Smooth muscle cell (in vitro differentiated cells): ENCODE measurements at regions not wholly inside any gene's neighbourhood (a gene's known extent, or its start where the extent isn't known, plus 50 kb on each side); places are given as distances from the start of the nearest gene placed in this dataset.
"Not testable (repeated sequence)": the region's sequence is repeated elsewhere in the genome, so short reads cannot be mapped to it uniquely, and the experiment has no call there.

Source experiments
- DNase-seq: peaks from one replicate; lab custom pipeline; 2025; ENCODE audit not compliant: unreplicated experiment; lab: John Stamatoyannopoulos, UW
- H2AFZ ChIP-seq: fragments of 200-600 bp; sonication (generic); 2 replicates; pipeline ENCODE4 v1.6.0; 2016; ENCODE audit warnings: antibody characterized with exemption, low read depth, mild to moderate bottlenecking
- H3F3A ChIP-seq: fragments of 200-600 bp; sonication (generic); 2 replicates; pipeline ENCODE4 v1.6.0; 2017; ENCODE audit warnings: antibody characterized with exemption, low read depth
- H3K27ac ChIP-seq: fragments of 200-600 bp; sonication (generic); 2 replicates; pipeline ENCODE4 v1.5.1; 2016; ENCODE audit warnings: low read depth, mild to moderate bottlenecking
- H3K27me3 ChIP-seq: fragments of 200-600 bp; sonication (generic); 2 replicates; pipeline ENCODE4 v1.6.1; 2016; ENCODE audit warnings: low read depth, mild to moderate bottlenecking
- H3K36me3 ChIP-seq: fragments of 200-600 bp; sonication (generic); 2 replicates; pipeline ENCODE4 v1.5.1; 2016; ENCODE audit warnings: low read depth
- H3K4me1 ChIP-seq: fragments of 200-600 bp; sonication (generic); 2 replicates; pipeline ENCODE4 v1.5.1; 2016; ENCODE audit warnings: low read depth
- H3K4me2 ChIP-seq: fragments of 200-600 bp; sonication (generic); 2 replicates; pipeline ENCODE4 v1.6.0; 2016; ENCODE audit warnings: mild to moderate bottlenecking
- H3K4me3 ChIP-seq: fragments of 200-600 bp; sonication (generic); 2 replicates; pipeline ENCODE4 v1.5.1; 2016; ENCODE audit warnings: mild to moderate bottlenecking
- H3K79me2 ChIP-seq: fragments of 200-600 bp; sonication (generic); 2 replicates; pipeline ENCODE4 v1.6.0; 2016; ENCODE audit warnings: low read depth, mild to moderate bottlenecking
- H3K9ac ChIP-seq: fragments of 200-600 bp; sonication (generic); 2 replicates; pipeline ENCODE4 v1.6.0; 2016; ENCODE audit warnings: low read depth
- H3K9me3 ChIP-seq: fragments of 200-600 bp; sonication (generic); replicated peaks from 2 replicates; pipeline ENCODE4 v1.5.1; 2016; ENCODE audit warnings: low read depth
- H4K20me1 ChIP-seq: fragments of 200-600 bp; sonication (generic); 2 replicates; pipeline ENCODE4 v1.6.0; 2016; ENCODE audit warnings: low read depth
- CTCF ChIP-seq: fragments of 200-600 bp; sonication (generic); IDR thresholded peaks from 2 replicates; pipeline ENCODE4 v1.5.1; 2017; ENCODE audit warnings: borderline replicate concordance, mild to moderate bottlenecking, antibody characterized with exemption; ENCODE audit not compliant: insufficient read depth, poor library complexity, severe bottlenecking
- WGBS: methylation state at CpG from one replicate; pipeline ENCODE4 v1.1.7; 2016; ENCODE audit warnings: low lambda C conversion rate; 5-methylcytosine and 5-hydroxymethylcytosine counted together

GRCh38 chr6:14417377-14417776 lies 299.8 kb downstream of the CD83 start:
- TF ChIP-seq CTCF = no peak
- Histone ChIP-seq H3K9me3 (no peaks in the 10 kb centered on the region), H3K27me3 (no peaks in the 10 kb centered on the region), H3F3A (no peaks in the 10 kb centered on the region), H3K4me2 (no peak overlapping the region), H3K9ac (no peak overlapping the region), H4K20me1 (no peaks in the 10 kb centered on the region), H3K27ac (no peak overlapping the region), H3K79me2 (no peaks in the 10 kb centered on the region), H2AFZ (no peak overlapping the region), H3K4me3 (no peak overlapping the region), H3K36me3 (no peaks in the 10 kb centered on the region), H3K4me1 (no peaks in the 10 kb centered on the region)
- WGBS = 65% methylated on average over 2 of the region's 2 CpGs
- DNase-seq = no peak

DNA sequence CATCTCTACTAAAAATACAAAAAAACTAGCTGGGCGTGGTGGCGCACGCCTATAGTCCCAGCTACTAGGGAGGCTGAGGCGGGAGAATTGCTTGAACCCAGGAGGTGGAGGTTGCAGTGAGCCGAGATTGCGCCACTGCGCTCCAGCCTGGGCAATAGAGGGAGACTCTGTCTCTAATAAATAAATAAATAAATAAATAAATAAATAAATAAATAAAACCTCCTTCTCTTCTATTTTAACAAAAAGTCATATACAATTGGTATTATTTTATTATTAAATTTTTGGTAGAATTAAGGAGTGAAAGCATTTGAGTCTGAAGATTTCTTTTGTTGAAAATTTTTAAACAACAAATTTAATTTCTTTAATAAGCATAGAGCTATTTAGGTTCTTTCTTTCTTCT lies 301.7 kb downstream of the CD83 start:
- H3K9me3 ChIP-seq, H3K36me3 ChIP-seq, H3K9ac ChIP-seq, H3K27me3 ChIP-seq, H2AFZ ChIP-seq, H3K4me1 ChIP-seq, H3F3A ChIP-seq, H3K27ac ChIP-seq, H3K4me3 ChIP-seq, H3K79me2 ChIP-seq, H4K20me1 ChIP-seq, H3K4me2 ChIP-seq, DNase-seq: not testable (repeated sequence)
- 96% methylated on average over 7 of the region's 7 CpGs for WGBS

GRCh38 chr6:14422061-14422460 lies 304.5 kb downstream of the CD83 start:
- Histone ChIP-seq H3K9ac (no peak overlapping the region), H3K4me3 (no peak overlapping the region), H3K79me2 (no peaks in the 10 kb centered on the region), H3K9me3 (no peaks in the 10 kb centered on the region), H4K20me1 (no peaks in the 10 kb centered on the region), H3F3A (no peaks in the 10 kb centered on the region), H3K36me3 (no peaks in the 10 kb centered on the region), H3K27ac (no peak overlapping the region), H3K4me2 (no peak overlapping the region), H3K4me1 (no peaks in the 10 kb centered on the region), H3K27me3 (no peaks in the 10 kb centered on the region), H2AFZ (no peak overlapping the region)
- no peak for TF ChIP-seq CTCF
- 93% methylated on average over 6 of the region's 6 CpGs for WGBS
- no peak for DNase-seq

GRCh38 chr6:14422917-14423316 lies 305.3 kb downstream of the CD83 start:
- DNase-seq = no peak
- Histone ChIP-seq H3K27ac (no peak overlapping the region), H3K9me3 (no peaks in the 10 kb centered on the region), H3K4me1 (no peaks in the 10 kb centered on the region), H3K79me2 (no peaks in the 10 kb centered on the region), H3F3A (no peaks in the 10 kb centered on the region), H3K36me3 (no peaks in the 10 kb centered on the region), H4K20me1 (no peaks in the 10 kb centered on the region), H3K27me3 (no peaks in the 10 kb centered on the region), H2AFZ (no peak overlapping the region), H3K4me3 (no peak overlapping the region), H3K4me2 (no peak overlapping the region), H3K9ac (no peak overlapping the region)
- 98% methylated on average over 2 of the region's 2 CpGs for WGBS
- no peak for TF ChIP-seq CTCF
